ENCODE measurements at regions not wholly inside any gene's neighbourhood (a gene's known extent, or its start where the extent isn't known, plus 50 kb on each side); places are given as distances from the start of the nearest gene placed in this dataset.
A peak's percentile ranks its signal among the peaks of the same experiment; 100 is the strongest.

GRCh38 chr6:151175662-151176445 is 63.9 kb upstream of the AKAP12 start:
- Histone ChIP-seq H2AFZ (ENCODE audit: low read length) (no peak overlapping the region), H3K27ac (ENCODE audit: low read depth, low read length) (no peak overlapping the region), H3K9me3 (ENCODE audit: low read depth, low read length) (no peaks in the 10 kb centered on the region), H3K4me2 (ENCODE audit: insufficient read depth, low read length) (no peak overlapping the region), H3K27me3 (ENCODE audit: insufficient read depth, low read length) (no peaks in the 10 kb centered on the region), H4K20me1 (ENCODE audit: insufficient read depth, low read length) (no peaks in the 10 kb centered on the region), H3K36me3 (ENCODE audit: insufficient read depth, low read length) (no peaks in the 10 kb centered on the region), H3K4me3 (ENCODE audit: insufficient read depth, low read length) (no peak overlapping the region), H3K79me2 (ENCODE audit: insufficient read depth, low read length) (no peaks in the 10 kb centered on the region), H3K4me1 (ENCODE audit: insufficient read depth, low read length) (peaks cover 3% of the 10 kb centered on the region)
- no peak for DNase-seq (ENCODE audit: insufficient read length, low spot score, missing footprints)
- no peak for TF ChIP-seq CTCF (IDR thresholded peaks at IDR 0.05; ENCODE audit: extremely low read depth, low read depth, low read length)

GRCh38 chr6:151176911-151177770 is 62.6 kb upstream of the AKAP12 start:
- no peaks in the 10 kb centered on the region for H3K9me3 ChIP-seq (ENCODE audit: low read depth, low read length)
- no peak overlapping the region for H3K4me3 ChIP-seq (ENCODE audit: insufficient read depth, low read length)
- no peaks in the 10 kb centered on the region for H3K27me3 ChIP-seq (ENCODE audit: insufficient read depth, low read length)
- TF ChIP-seq CTCF (IDR thresholded peaks at IDR 0.05; ENCODE audit: extremely low read depth, low read depth, low read length): no peak
- no peaks in the 10 kb centered on the region for H4K20me1 ChIP-seq (ENCODE audit: insufficient read depth, low read length)
- H3K79me2 ChIP-seq (ENCODE audit: insufficient read depth, low read length): no peaks in the 10 kb centered on the region
- H3K27ac ChIP-seq (ENCODE audit: low read depth, low read length): no peak overlapping the region
- H3K4me2 ChIP-seq (ENCODE audit: insufficient read depth, low read length): no peak overlapping the region
- H2AFZ ChIP-seq (ENCODE audit: low read length): no peak overlapping the region
- DNase-seq (ENCODE audit: insufficient read length, low spot score, missing footprints): no peak
- H3K36me3 ChIP-seq (ENCODE audit: insufficient read depth, low read length): no peaks in the 10 kb centered on the region
- peaks cover 3% of the 10 kb centered on the region for H3K4me1 ChIP-seq (ENCODE audit: insufficient read depth, low read length)

- no peaks in the 10 kb centered on the region for H3K27me3 ChIP-seq (ENCODE audit: insufficient read depth, low read length)
- no peak overlapping the region for H3K4me3 ChIP-seq (ENCODE audit: insufficient read depth, low read length)
- H3K4me2 ChIP-seq (ENCODE audit: insufficient read depth, low read length): no peak overlapping the region
- H3K27ac ChIP-seq (ENCODE audit: low read depth, low read length): no peak overlapping the region
- H3K4me1 ChIP-seq (ENCODE audit: insufficient read depth, low read length): peaks cover 3% of the 10 kb centered on the region
- H3K36me3 ChIP-seq (ENCODE audit: insufficient read depth, low read length): no peaks in the 10 kb centered on the region
- no peaks in the 10 kb centered on the region for H3K9me3 ChIP-seq (ENCODE audit: low read depth, low read length)
- no peaks in the 10 kb centered on the region for H3K79me2 ChIP-seq (ENCODE audit: insufficient read depth, low read length)
- no peak for DNase-seq (ENCODE audit: insufficient read length, low spot score, missing footprints)
- no peak overlapping the region for H2AFZ ChIP-seq (ENCODE audit: low read length)
- H4K20me1 ChIP-seq (ENCODE audit: insufficient read depth, low read length): no peaks in the 10 kb centered on the region
- no peak for TF ChIP-seq CTCF (IDR thresholded peaks at IDR 0.05; ENCODE audit: extremely low read depth, low read depth, low read length)
Measured at GRCh38 chr6:151178373-151178772, 61.4 kb upstream of the AKAP12 start.

- H3K79me2 ChIP-seq (ENCODE audit: insufficient read depth, low read length): no peaks in the 10 kb centered on the region
- peaks cover 3% of the 10 kb centered on the region for H3K4me1 ChIP-seq (ENCODE audit: insufficient read depth, low read length)
- H3K36me3 ChIP-seq (ENCODE audit: insufficient read depth, low read length): no peaks in the 10 kb centered on the region
- no peaks in the 10 kb centered on the region for H3K9me3 ChIP-seq (ENCODE audit: low read depth, low read length)
- DNase-seq (ENCODE audit: insufficient read length, low spot score, missing footprints): peak; percentile 64
- H2AFZ ChIP-seq (ENCODE audit: low read length): no peak overlapping the region
- no peaks in the 10 kb centered on the region for H4K20me1 ChIP-seq (ENCODE audit: insufficient read depth, low read length)
- H3K4me2 ChIP-seq (ENCODE audit: insufficient read depth, low read length): no peak overlapping the region
- H3K27me3 ChIP-seq (ENCODE audit: insufficient read depth, low read length): no peaks in the 10 kb centered on the region
- TF ChIP-seq CTCF (IDR thresholded peaks at IDR 0.05; ENCODE audit: extremely low read depth, low read depth, low read length): no peak
- no peak overlapping the region for H3K4me3 ChIP-seq (ENCODE audit: insufficient read depth, low read length)
- no peak overlapping the region for H3K27ac ChIP-seq (ENCODE audit: low read depth, low read length)
Measured at GRCh38 chr6:151179321-151179720, 60.4 kb upstream of the AKAP12 start.

Measured in osteoblast (primary cell).